ENCODE measurements at regions not wholly inside any gene's neighbourhood (a gene's known extent, or its start where the extent isn't known, plus 50 kb on each side); places are given as distances from the start of the nearest gene placed in this dataset.

GRCh38 chr16:87140211-87141200, 176.7 kb downstream of the C16orf95 start:
- TF ChIP-seq POLR2A (IDR thresholded peaks at IDR 0.05) (no peak), CTCF (IDR thresholded peaks at IDR 0.05) (no peak)

All from heart left ventricle (tissue), 13 donors.